Heart right ventricle (tissue), 16 donors: ENCODE measurements at regions not wholly inside any gene's neighbourhood (a gene's known extent, or its start where the extent isn't known, plus 50 kb on each side); places are given as distances from the start of the nearest gene placed in this dataset.

Source experiments
- ATAC-seq, 8 donors: fragments of 200-7000 bp; cut with Tn5 transposase; one replicate each; pipeline ENCODE4 v1.9.1; 2020; ENCODE audit warnings: mild to moderate bottlenecking in 8 of 8, moderate library complexity in 8 of 8, moderate number of reproducible peaks in 1 of 8
- DNase-seq, 2 donors: peaks; one replicate each; pipeline ENCODE4 v3.0.0-alpha.2; 2020
- H3K27ac ChIP-seq, 10 donors: fragments of 200-600 bp; sonication (generic) in 2 of 10; one replicate each; pipeline versions ENCODE4 v1.5.0 to v1.8.0; 2020 to 2022; ENCODE audit warnings: mild to moderate bottlenecking in 3 of 10
- H3K27me3 ChIP-seq, 7 donors: fragments of 200-600 bp; one replicate each; pipeline ENCODE4 v1.8.0; 2021 to 2022; ENCODE audit warnings: mild to moderate bottlenecking in 2 of 7
- H3K36me3 ChIP-seq, 9 donors: fragments of 200-600 bp; sonication (generic) in 1 of 9; one replicate each; pipeline versions ENCODE4 v1.5.0 to v1.8.0; 2020 to 2022; ENCODE audit warnings: mild to moderate bottlenecking in 2 of 9
- H3K4me1 ChIP-seq, 9 donors: fragments of 200-600 bp; sonication (generic) in 1 of 9; one replicate each; pipeline versions ENCODE4 v1.5.0 to v1.8.0; 2020 to 2022; ENCODE audit warnings: mild to moderate bottlenecking in 4 of 9
- H3K4me3 ChIP-seq, 10 donors: fragments of 200-600 bp; sonication (generic) in 2 of 10; one replicate each; pipeline versions ENCODE4 v1.5.0 to v1.8.0; 2020 to 2022; ENCODE audit warnings: mild to moderate bottlenecking in 7 of 10, moderate library complexity in 2 of 10
- H3K9me3 ChIP-seq, 11 donors: fragments of 200-600 bp in 10 of 11; sonication (generic) in 2 of 11; one replicate each; pipeline versions ENCODE4 v1.5.0 to v1.8.0; 2013 to 2022; ENCODE audit warnings: mild to moderate bottlenecking in 2 of 11, control low read depth in 1 of 11, moderate library complexity in 1 of 11
- WGBS, 2 donors: extraction: QIAGEN DNeasy Blood & Tissue Kit; methylation state at CpG; one replicate each; pipeline ENCODE4 v1.1.7; 2013; ENCODE audit warnings: inconsistent platforms in 1 of 2; 5-methylcytosine and 5-hydroxymethylcytosine counted together
- intact Hi-C, 10 donors: fragments of 100-400 bp; cut with DNase I; formaldehyde crosslinking; loops; one replicate each; pipeline versions ENCODE4 v1.11.1 to v1.14.2; 2022
- TF ChIP-seq, protein P1 (sequence below), 9 donors: fragments of 200-600 bp; sonication (generic) in 2 of 9; IDR thresholded peaks; one replicate each; pipeline versions ENCODE4 v1.5.0 to v1.8.0; 2021 to 2022; ENCODE audit warnings: antibody characterized with exemption in 9 of 9, mild to moderate bottlenecking in 5 of 9, moderate library complexity in 1 of 9
- donor health status: Arrhythmogenic right ventricular cardiomyopathy.
- donor health status: ischemic (EF 13 %, LVEDD 7.1; RV severe dilation, severe dysfunction).
- donor health status: healthy with polysubstance abuse.
- donor health status: DM: no; HTN: yes; CAD: no.
- donor health status: DM: no; HTN: no; CAD: no.
- donor health status: ischemic (EF 25% LVEDD 6.9; RV normal size, moderate dysfunction).
- donor health status: ischemic (EF 25% LVEDD 5.7; RV mildly dilated, moderate dysfunction).
- donor health status: healthy.
- donor health status: DM: yes; HTN: yes; CAD: no.
- donor health status: Ischemic cardiomyopathy.
- donor health status: ischemic (EF 35%, LVEDD 5.7; RV mildly dilated, moderate dysfunction).
- donor health status: nonischemic (EF 11% LVEDD 7.7; RV severe dilation, severe dysfunction).
- donor health status: DM: yes; HTN: yes; CAD: no.
- donor health status: PGD.
- donor health status: ischemic (EF 29% LVEDD 5.4; RV normal size, mild dysfunction).
- donor health status: nonischemic (EF 23%, LVEDD 6.1; RV moderate dilation, normal function).

DNA sequence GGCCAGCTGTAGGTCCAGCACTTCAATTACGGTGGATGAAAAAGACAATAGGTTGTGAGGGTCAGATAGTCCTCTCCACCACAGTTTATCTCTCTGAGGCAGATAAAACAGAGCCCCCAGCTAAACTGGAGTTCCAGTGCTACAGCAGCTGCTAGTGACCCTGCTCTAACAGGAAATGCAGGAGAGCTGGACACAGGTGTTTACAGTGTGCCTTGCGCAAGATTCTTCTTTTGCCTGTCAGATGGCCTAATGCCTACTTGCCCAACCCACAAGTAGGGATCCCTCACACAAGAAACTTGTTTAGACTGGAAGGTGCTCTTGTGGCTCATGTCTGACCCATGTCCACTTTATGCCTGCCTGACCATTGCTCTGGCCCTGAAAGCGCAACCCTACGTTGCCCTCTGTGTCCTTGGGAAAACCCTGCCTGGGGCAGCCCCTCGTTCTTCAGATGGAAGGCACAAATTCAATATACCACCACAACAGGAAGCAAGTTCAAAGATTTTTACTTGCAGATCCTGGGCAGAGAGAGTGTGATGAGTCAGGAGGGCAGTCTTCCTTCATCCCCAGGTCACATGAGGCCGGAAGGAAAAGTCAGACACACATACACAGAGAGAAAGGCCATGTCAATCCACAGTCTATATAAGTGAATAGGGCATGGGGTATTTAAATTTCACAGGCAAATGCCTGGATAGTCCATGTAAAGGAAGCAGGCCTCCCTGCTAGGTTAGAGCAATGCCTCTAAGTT is 105.1 kb upstream of the ADGRL3 start:
- Histone ChIP-seq H3K4me1 (no peaks in the 10 kb centered on the region), H3K27me3 (no peaks in the 10 kb centered on the region), H3K36me3 (no peaks in the 10 kb centered on the region), H3K27ac (no peak overlapping the region), H3K9me3 (peaks cover 0 to 4% (median 0%) of the 10 kb centered on the region in 11 donors), H3K4me3 (no peak overlapping the region)
- TF ChIP-seq, protein P1, sequence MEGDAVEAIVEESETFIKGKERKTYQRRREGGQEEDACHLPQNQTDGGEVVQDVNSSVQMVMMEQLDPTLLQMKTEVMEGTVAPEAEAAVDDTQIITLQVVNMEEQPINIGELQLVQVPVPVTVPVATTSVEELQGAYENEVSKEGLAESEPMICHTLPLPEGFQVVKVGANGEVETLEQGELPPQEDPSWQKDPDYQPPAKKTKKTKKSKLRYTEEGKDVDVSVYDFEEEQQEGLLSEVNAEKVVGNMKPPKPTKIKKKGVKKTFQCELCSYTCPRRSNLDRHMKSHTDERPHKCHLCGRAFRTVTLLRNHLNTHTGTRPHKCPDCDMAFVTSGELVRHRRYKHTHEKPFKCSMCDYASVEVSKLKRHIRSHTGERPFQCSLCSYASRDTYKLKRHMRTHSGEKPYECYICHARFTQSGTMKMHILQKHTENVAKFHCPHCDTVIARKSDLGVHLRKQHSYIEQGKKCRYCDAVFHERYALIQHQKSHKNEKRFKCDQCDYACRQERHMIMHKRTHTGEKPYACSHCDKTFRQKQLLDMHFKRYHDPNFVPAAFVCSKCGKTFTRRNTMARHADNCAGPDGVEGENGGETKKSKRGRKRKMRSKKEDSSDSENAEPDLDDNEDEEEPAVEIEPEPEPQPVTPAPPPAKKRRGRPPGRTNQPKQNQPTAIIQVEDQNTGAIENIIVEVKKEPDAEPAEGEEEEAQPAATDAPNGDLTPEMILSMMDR (IDR thresholded peaks at IDR 0.05), result no peak
- intact Hi-C loops, result no loop called here
- ATAC-seq (no peak), DNase-seq (no peak)
- WGBS, 2 donors, result 79 to 82% methylated on average over 6 of the region's 6 CpGs

- Histone ChIP-seq H3K27me3 (no peaks in the 10 kb centered on the region), H3K4me1 (no peaks in the 10 kb centered on the region), H3K36me3 (no peaks in the 10 kb centered on the region), H3K4me3 (no peak overlapping the region), H3K9me3 (peaks cover 0 to 18% (median 0%) of the 10 kb centered on the region in 11 donors), H3K27ac (no peak overlapping the region)
- intact Hi-C loops, result no loop called here
- DNase-seq (no peak), ATAC-seq (no peak)
- TF ChIP-seq, protein P1 (IDR thresholded peaks at IDR 0.05), result no peak
- 48 to 56% methylated on average over 3 of the region's 3 CpGs for WGBS, 2 donors
Measured at GRCh38 chr4:61128682-61129081, 71.4 kb upstream of the ADGRL3 start.

DNA sequence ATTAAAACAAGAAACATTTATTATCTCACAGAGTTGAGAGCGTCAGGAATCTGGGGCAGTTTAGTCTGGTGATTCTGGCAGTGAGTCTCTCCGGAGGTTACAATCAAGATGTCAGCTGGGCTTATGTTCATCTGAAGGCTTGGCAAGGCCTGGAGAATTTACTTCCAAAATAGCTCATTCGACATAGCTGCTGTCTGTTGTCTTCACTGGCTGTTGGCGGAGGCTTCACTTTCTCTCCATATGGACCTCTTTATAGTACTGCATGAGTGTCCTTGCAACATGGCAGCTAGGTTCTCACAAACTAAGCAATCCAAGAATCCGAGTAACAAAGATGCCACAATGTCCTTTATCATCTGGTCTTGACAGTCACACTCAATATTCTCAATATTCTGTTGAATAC is 70.2 kb upstream of the ADGRL3 start:
- WGBS, 2 donors, result 75 to 77% methylated on average over 5 of the region's 5 CpGs

DNA sequence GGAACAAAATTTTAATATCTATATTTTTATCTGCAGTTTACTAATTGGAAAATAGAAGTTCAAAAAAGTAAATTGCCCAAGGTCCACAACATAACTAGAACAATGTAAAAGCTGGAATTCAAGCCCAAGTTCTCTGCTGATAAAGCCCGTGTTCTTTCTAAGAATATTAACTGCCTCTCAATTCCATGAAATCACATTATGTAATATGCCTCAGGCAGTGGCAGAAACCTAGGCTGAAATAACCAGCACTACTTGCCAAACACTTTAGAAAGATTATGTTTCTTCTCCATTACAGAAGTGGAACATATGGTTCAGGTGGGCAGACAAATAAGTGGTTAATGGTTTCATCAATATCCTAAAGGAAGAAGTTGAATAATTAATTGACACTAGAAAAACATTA is 56.7 kb upstream of the ADGRL3 start:
- 36 to 46% methylated on average over 1 of the region's 1 CpG for WGBS, 2 donors

More for the DNA sequence above, 70.2 kb upstream of the ADGRL3 start:
- Histone ChIP-seq H3K4me1 (no peaks in the 10 kb centered on the region), H3K36me3 (no peaks in the 10 kb centered on the region), H3K27me3 (no peaks in the 10 kb centered on the region), H3K9me3 (peaks cover 0 to 12% (median 0%) of the 10 kb centered on the region in 11 donors), H3K27ac (no peak overlapping the region), H3K4me3 (no peak overlapping the region)
- ATAC-seq, result no peak
- no peak for DNase-seq
- TF ChIP-seq, protein P1 (IDR thresholded peaks at IDR 0.05), result no peak
- intact Hi-C loops, result no loop called here

More for the DNA sequence above, 56.7 kb upstream of the ADGRL3 start:
- no peaks in the 10 kb centered on the region for H3K9me3 ChIP-seq
- TF ChIP-seq, protein P1 (IDR thresholded peaks at IDR 0.05), result no peak
- ATAC-seq (no peak), DNase-seq (no peak)
- no peaks in the 10 kb centered on the region for H3K4me1 ChIP-seq
- no peaks in the 10 kb centered on the region for H3K36me3 ChIP-seq
- H3K27me3 ChIP-seq, result no peaks in the 10 kb centered on the region
- H3K27ac ChIP-seq, result no peak overlapping the region
- intact Hi-C loops, result no loop called here
- no peak overlapping the region for H3K4me3 ChIP-seq
